ENCODE measurements at regions not wholly inside any gene's neighbourhood (a gene's known extent, or its start where the extent isn't known, plus 50 kb on each side); places are given as distances from the start of the nearest gene placed in this dataset.

- TF ChIP-seq CTCF (IDR thresholded peaks at IDR 0.05; ENCODE audit: low read depth, low read length): no peak
- no peak for TF ChIP-seq EZH2phosphoT487 (IDR thresholded peaks at IDR 0.05; ENCODE audit: low read depth)
Measured at GRCh38 chr10:62626079-62626478, 178.4 kb upstream of the ADO start.
